NCI-H146 treated with DMSO at 0.1 percent for 48 hours (cell line): ENCODE measurements at regions not wholly inside any gene's neighbourhood (a gene's known extent, or its start where the extent isn't known, plus 50 kb on each side); places are given as distances from the start of the nearest gene placed in this dataset.

ENCODE experiments used
- DNase-seq: peaks from one replicate; lab custom pipeline; 2025; ENCODE audit not compliant: unreplicated experiment; lab: John Stamatoyannopoulos, UW

DNA sequence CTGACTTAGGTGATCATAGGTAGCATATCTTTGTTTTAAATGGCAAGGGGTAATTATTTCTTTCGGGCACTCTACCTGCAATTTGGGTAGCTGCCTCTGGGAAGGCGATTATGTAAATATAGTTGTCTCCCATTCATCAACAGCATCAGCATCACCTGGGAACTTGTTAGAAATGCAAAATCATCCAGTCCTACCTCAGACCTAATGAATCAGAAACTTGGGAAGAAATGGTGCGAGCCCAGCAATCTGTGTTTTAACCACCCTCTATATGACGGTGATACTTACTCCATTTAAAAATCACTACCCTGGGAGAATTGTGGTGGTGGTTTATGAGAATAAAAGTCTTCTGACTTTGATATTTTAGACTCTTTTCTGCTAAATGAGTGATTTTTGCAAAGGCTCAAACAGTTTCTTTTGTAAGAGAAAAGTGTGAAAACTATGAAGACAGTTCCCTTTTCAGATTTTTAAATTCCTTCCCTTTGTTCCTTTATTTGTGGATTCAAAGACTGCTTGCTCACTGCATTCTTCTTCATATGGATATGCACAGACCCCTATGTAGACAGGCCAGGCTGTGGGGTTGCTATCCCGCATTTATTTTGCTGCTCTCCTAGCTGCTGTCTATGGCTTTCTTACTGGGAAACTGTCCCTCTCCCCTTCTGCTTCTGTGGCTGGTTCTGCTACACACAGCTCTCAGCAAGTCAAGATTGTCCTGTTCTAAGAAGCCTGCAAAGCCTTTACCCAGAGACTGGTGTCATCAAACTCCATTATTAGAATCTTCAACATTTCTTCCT lies 365.3 kb downstream of the RNF144B start:
- no peak for DNase-seq

DNA sequence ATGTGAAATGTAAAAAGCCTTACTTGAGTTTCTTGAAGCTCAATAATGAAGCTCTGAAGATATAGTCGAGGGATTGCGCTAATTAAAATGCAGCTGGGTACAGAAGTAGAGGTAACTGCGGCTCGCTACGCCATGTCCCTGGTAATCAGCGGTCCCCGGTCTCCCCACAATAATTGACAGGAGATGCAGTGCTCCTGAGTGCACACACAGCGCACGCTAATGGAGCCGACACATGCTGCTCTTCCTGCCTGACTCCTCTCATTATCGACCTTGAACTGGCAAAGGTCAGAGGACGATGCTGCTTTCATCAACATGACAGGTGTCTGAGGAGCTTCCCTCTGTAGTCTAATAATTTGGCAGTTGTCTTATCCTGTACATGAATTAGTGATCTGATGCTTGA lies 365.9 kb downstream of the RNF144B start:
- DNase-seq = no peak

DNA sequence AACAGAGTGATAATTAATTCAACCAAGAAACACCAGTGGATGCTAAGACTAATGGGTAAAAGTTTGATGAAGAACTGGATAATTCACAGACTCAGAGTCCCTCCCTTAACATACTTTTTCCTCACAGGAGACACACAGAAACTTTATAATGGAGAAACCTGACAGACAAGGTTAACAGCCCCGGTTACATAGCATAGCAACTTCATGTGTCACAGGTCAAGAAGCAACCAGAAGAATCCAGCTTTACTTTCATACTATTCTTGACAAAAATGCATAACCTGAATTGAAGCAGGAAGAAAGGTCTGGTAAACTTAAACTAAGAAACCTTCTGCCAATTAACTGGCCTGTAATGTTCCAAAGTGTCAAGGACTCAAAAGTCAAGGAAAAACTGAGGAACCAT lies 375.9 kb downstream of the RNF144B start:
- DNase-seq = no peak

DNA sequence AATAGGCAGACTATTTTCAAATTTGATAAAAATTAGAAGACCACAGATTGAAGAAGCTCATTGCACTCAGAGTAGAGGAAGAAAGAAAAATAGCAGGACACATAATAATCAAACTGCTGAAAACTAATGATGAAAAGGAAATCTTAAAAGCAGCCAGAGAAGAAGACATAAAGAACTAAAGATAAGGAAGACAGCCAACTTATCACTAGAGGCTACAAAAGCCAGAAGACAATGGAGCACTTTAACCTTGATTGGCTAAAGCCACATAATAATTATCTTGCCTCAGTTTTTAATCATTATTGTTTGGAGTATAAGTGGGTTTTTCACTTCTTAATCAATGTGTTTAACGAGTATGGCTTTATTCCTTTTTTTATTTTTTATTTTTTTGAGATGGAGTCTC lies 397.6 kb downstream of the RNF144B start:
- DNase-seq = no peak

DNA sequence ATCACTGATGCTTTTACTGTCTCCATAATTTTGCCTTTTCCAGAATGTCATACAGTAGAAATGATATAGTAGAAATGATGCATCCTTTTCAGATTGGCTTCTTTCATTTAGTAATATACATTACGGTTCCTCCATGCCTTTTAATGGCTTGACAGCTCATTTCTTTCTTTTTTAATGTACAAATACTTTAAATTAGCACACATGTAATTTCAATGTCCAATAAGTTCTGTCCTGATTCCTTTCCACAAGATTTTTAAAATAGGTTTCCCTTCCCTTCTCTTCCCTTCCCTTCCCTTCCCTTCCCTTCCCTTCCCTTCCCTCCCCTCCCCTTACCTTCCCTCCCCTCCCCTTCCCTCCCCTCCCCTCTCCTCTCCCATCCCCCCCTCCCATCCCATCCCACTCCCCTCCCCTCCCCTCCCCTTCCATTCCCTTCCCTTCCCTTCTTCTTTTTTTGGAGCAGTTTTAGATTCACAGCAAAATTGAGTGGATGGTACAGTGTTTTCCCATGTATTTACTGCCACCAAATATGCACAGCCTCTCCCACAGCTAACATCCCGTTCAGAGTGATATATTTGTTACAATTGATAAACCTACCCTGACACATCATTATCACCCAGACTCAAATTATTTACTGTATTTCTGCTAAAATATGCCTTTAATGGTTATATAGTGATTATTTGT lies 398.8 kb downstream of the RNF144B start:
- no peak for DNase-seq

DNA sequence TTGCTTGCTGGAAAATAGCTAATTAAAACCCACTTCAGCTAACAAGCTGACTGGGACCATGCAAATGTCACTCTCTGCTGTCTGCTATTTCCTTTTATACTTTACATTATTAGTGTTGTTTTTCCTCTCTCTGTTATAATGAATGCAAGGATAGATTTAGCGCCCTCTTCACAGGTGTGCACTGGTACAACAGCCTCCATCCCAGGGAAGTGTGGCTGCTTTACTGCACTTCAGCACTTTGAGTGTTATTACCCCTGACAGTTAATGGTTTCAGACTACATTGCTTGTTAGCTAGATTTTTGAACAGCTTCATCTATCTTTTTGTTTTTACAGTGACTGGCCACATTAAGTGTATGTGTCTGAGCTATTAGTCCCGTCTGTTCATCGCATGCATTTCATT lies 405.7 kb downstream of the RNF144B start:
- no peak for DNase-seq

DNA sequence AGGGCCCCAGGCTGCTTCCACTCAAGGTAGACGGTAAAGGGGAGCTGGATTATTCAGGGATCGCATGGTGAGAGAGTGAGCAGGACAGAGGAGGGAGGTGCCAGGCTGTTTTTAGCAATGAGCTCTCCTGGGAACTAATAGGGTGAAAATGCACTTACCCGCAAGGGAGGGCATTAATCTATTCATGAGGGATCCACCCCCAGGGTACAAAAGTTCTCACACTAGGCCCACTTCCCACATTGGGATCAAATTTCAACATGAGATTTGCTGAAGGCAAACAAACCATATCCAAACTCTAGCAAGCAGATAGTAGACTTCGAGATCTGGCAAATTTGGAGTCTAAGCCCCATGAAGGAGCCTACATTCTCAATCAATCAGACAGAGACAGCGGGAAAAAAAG lies 408.6 kb downstream of the RNF144B start:
- DNase-seq = no peak

DNA sequence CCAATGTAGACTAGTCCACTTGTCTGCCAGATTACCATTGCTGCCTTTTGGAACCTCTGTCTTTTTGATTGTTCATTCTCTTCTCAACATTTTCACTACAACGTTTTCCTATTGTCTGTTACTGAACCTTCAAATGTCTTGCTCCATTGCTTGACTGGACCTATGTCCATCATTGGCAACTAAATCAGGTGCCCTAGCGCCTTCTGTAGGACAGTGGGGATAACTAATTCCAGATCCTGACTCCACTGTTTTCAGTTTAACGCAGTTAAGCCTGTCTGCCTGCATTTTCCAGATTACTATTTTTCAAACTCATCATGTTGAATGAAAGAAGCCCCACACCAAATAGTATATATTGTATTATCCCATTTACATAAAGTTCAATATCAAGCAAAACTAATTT lies 433.6 kb downstream of the RNF144B start:
- no peak for DNase-seq

DNA sequence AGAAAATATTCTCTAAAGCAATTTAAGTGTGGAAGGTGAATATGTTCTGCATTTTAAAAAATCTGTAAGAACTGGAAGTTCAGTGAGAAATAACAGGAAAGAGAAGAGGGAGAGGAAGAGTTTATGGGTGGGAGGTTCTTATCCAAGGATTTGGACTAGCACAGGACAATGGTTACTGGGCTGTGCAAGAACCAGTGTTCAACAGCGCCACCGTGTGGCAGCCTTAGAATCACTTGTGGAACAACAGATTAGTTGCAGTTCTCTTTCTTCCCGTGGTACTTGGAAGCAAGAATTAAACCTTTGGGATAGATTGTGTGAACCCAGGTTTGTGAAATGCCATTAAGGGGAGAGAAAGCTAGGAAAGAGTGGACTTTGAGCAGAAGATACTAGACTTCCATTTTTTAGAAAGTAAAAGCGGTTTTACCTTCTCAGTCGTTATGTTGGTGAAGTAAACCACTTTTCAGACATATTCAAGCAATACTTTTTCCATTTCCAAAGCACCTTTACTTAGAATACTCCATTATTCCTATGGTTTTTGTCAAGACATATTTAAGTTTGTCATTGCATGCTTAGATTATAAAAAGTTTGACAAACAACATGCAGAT lies 436.7 kb downstream of the RNF144B start:
- DNase-seq = no peak

DNA sequence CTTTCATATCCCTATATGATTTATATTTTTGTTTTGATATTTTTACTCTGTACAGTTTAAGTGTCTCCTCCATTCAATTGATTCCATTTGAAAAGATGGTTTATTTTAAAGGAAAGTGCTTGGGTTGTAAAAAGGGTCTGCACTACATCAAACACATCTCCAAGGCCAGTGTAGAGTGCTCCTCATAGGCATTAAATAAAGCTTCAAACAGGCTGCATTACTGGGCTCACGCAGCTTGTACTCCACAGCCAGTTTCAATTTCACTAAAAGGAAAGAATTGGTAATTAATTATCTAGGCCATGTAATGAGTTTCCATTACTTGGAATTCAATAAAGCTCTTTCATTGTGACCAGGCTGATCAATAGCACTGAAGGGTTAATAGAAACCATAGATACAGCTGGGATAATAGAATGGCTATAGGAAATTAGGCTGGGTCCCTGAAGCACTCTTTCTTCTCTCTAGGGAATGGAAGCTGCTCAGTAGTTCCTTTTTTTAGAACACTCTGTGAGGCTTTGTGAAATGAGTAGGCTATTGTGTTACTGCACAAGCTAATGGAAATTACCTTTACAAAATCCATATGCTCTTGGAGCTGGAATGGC lies 442.2 kb downstream of the RNF144B start:
- no peak for DNase-seq

DNA sequence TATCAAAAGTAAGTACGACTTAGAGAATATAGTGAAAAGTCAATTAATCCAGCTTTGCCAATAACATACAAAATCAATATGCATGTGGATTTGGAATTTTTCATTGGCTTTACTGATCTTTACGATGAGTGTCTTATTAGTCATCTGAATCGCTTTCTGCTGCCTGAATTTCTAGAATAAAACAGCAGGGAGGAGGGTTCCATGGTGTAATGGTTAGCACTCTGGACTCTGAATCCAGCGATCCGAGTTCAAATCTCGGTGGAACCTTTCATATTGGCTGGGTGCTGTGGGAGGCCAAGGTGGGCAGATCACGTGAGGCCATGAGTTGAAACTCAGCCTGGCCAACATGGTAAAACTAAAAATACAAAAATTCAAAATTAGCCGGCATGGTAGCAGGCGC lies 448.8 kb downstream of the RNF144B start:
- no peak for DNase-seq

DNA sequence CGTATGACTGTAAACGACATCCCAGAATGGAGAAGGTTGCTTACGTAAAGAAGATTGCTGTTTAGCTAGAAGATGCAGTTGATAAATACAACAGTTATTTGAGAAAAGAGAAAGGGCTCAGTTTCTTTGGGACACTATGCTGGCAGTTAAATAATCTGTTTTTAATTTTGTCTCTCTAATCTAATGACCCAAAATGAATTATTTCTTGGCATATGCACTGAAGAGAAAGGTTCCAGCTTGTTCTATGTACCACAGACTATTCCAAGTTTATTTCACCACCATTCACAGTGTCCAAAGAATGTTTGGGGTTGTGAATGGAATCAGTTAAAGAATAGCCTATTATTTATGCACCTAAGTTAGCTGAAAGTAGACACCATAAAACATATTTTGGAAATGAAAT lies 449.9 kb downstream of the RNF144B start:
- DNase-seq = no peak

DNA sequence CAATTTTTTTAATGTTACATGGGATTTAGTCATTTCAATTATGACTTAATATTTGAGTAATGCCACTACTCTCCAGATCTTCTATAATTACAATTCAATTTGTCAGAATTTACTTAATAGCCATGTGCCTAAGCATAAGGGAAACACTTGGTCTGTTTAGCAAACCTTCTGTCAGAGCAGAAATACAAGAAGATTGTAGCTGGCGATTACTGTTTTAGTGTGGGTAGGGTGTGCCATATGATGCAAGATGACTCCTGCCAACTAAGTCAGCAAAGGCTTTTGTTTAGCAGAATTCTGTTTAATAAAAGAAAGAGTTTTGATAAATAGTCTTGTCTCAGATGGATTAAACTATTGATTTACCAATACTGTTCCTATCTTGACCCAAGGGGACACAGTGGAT lies 455.4 kb downstream of the RNF144B start:
- no peak for DNase-seq

DNA sequence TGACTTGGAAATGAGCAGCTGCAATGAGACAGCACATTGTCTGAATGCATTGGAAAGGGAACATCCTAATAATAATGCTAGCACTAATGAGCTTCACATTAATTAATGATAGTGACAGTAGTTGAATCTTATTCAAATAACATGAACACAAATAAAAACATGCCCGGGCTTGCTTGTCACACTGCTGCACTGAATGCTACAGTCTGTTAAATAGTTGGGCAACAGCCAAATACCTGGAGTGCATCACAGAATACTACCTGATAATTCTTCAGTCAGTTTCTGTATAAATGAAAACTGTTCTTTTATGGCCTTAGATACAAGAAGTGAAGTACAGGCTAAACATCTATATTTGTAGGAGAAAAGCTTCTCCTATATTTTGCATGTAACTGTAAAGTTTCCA lies 458.7 kb downstream of the RNF144B start:
- peak; percentile 10 for DNase-seq

DNA sequence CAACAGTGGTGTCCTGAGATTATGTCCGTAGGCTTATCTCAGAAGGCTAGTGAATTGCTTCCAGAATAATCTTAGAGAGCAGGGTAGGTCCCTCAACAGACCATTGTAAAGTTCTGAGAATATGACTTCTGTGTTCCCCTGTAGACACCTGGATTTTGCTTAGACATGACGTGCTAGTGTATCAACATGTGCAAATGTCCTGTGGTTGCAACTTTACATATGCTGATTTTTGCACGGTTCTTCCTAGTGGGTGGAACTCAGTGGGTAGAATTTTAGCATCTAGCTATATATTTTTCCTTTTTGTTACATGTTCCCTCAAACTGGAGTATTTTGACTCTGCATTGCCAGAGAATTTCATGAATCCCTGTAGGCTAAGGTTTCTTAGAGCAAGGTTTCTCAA lies 459.2 kb downstream of the RNF144B start:
- no peak for DNase-seq

DNA sequence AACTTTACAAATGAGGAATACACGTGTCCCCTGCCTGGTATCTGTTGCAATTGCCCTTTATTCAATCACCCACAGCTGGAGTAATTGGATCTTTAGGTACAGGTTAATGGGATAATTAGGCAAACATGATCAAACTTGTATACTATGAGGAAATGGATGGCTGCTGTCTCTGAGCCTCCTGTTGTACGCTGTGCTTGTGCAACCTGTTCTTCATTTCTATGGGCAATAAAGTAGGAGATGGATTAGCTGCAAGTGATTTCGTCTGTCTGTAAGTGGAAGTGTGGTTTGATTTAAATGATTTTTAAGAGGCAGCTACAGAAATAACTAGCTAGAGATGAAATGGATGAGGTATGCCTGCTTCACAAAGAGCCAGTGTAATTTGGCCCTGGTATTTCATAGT lies 474.1 kb downstream of the RNF144B start:
- peak; percentile 88 for DNase-seq

DNA sequence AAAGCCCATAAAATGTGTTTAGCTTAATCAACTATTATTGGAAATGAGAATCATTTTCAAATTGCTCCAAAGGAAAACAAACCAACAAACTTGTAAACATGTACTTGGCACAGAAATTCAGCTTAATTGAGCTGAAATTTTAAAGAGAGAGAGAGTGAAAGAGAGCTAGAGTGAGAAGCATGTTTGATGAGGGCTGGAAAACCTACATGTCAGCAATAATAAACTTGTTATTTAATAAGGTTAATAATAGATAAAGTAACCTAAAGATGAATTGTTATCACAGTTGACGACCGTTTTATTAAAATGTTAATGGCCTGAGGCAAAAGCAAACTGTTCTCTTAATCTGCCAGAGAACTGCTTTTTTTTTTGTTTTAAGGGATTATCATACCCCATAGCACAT lies 496.1 kb downstream of the RNF144B start:
- DNase-seq = no peak

DNA sequence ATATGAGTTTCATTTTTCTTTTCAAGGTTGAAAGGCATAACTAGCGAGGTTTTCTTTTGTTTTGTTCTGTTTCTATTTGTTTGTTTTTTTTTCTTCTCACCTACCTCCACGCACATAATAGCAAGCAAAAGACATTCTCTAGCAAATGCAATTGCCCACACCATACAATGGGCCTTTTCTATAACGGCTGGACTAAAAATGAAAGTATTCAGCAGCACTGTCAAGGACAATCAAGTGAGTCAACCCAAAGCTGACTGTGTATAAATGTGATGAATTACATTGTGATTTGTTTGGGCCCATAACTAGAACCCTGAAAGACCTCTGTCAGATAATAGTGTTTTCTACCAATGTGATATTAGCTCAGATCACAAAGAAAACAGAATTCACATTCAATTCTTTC lies 496.7 kb downstream of the RNF144B start:
- no peak for DNase-seq

DNA sequence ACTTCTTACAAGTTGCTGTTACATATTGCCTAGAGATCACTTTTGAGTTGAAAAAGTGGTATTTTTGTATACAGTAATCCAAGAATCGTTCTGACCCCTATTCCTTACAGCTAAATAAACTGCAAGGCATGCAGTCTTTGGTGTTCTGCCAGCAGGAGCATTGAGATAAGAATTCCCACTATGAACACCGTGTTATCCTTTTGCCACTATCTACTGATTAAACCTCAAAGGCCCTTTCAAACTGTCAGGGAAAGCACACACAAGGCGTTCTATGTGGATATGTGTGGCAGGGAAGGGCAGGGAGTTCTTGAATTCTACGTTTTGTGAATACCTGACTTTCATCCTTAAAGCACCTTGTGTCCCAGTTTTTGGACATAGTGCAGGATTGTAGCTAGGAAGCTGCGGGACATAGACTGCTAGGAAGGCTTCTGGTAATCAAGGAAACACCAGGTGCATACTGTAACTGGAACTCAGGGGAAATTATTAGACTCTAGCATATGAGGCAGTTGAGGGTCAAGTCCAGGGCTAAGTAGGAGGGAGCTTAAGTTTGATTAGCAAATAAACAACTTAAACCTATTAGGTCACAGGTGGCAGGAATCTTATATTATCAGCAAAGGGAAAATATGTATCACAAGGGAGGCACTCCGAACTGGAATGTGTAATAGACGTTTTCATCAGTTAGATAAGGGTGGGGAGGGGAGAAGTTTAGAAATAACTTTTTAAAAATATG lies 506.6 kb downstream of the RNF144B start:
- DNase-seq = peak; percentile 30

DNA sequence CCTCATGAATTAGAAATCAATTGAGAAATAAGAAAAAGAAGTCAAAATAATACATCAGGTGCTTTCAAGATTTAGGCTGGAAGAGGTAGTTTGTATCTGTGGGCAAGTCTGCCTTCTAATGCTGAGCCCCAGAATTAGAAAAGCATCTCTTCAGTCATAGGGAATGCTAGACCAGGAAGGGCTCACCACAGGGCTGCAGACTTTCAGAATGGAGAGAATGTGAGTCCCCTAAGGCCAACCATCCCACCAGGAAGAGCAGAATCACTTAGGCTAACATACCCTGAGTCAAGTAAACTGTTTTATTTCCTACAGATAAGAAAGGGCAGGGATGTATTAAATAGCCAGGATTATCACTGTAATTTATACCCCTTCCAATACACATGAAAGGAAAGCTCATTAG lies 510.2 kb downstream of the RNF144B start:
- no peak for DNase-seq

DNA sequence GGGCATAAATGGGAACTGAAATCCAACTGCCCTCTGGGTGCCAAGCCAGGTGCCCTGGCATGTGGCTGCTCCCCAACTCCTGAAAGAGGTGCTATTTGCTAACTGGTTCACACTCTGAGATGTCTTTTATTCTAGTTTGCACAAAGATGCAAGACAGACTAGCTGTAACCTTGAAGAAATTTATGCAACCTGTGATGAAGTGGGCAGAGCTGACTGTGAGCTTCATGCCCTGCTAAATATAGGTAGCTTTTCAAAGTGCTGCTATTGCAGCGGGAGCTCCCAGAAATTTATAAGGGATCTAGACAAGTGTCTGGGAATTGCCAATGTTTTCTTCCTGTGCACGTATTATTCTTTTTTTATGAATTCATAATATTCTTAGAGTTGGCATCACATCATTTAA lies 517.5 kb downstream of the RNF144B start:
- no peak for DNase-seq
